CD4-positive, alpha-beta T cell treated with Interleukin-1 beta for 1 hour (primary cell): ENCODE measurements at regions not wholly inside any gene's neighbourhood (a gene's known extent, or its start where the extent isn't known, plus 50 kb on each side); places are given as distances from the start of the nearest gene placed in this dataset.
"Not testable (repeated sequence)": the region's sequence is repeated elsewhere in the genome, so short reads cannot be mapped to it uniquely, and the experiment has no call there.

ENCODE experiments used
- DNase-seq, 2 donors: peaks; one replicate each; pipeline ENCODE4 v3.0.0-alpha.2; 2020 to 2022

DNA sequence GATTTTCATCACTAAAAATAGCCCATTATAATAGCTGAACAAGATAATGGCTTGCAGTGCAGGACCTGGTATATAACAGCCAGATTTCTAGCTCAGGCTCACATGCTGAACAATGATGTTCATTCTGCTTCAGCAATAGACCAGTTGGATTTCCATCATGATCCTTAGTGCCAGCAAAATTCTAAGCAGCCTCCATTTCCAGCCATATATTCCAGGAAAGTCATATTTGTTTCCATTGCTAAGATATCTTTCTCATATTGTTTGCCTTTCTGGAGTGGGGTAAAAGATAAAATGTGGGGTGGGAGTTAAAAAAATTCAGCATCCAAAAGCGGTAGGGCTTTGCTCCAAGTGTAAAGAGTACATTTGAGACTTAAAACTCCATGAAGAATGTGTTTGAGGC, 2344.1 kb downstream of the PCDH7 start:
- DNase-seq = no peak

- DNase-seq = no peak
Measured at GRCh38 chr4:33065749-33066148, 2345.6 kb downstream of the PCDH7 start.

GRCh38 chr4:33067221-33067620, 2347.1 kb downstream of the PCDH7 start:
- no peak for DNase-seq

DNA sequence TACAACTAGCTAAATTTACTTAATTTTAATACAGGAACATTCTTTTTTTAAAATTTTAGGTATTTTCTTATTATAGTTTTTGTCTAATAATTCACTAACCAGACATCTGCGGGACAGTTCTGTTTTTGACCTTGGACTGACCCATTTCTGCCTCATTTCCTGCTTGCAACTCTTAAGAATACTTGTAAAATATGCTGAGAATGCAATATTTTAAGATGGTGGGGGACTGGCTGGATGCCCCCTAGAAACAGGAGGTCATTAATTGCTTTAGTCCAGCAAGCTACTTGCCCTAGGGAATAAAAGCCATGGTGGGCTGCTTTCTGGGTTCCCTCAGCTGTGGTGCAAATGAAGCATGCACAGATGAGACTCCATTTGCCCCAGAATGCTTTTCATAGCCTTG, 2348.4 kb downstream of the PCDH7 start:
- DNase-seq = no peak

GRCh38 chr4:33071535-33071934, 2351.4 kb downstream of the PCDH7 start:
- DNase-seq = no peak

GRCh38 chr4:33072298-33073089, 2352.3 kb downstream of the PCDH7 start:
- DNase-seq = no peak

DNA sequence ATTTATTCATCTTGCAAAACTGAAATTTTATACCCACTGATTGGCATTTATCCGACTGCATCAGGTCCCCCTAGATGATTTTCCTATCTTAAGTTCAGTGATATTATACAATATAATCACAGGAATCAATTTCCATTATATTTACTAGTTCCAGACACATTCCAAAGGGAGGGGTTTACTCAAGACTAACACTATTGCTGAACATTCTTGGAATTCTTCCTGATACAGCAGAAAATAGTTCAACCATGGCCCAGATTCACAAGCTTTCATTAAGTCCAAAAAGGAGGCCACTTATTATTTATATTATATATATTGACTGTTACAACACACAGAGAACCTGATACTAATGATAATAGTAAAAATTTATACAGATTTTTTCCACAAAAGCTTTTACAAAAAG, 2353.6 kb downstream of the PCDH7 start:
- no peak for DNase-seq

DNA sequence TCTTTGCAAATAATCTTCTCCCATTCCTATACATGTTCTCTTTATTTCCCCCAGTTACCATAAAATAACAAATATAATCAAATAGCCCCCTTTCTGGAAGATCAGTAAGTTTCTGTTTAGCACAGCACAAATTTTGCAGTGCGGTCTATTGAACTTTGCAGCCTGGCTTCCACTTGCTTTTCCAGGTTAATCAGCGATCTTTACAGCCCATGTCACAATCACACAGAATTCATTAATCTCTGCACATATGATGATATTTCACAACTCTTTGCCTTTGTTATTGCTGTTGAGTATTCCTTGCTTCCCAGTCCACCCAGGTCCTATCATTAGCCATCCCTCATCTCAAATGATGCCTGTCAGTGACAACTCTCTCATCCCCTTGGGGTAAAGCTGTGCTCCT, 2358.0 kb downstream of the PCDH7 start:
- DNase-seq = no peak

- DNase-seq = no peak
Measured at GRCh38 chr4:33080275-33080674, 2360.1 kb downstream of the PCDH7 start.

DNA sequence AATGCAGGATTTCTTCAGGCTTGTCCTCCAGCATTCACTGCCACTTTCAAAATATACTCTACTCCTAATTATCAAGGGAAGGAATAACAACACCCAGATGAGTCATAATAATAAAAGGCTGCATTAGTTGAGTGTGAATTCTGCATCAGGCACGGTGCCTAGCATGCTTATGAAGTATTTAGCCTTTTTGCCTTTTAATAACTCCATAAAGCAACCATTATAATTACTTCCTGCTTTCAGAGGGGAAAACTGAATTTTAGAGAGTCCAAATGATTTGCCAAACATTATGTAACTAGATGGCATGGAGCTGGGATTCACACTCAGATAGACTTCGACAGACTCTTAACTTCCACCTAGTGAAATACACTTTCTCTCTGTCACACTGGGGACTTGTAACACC, 2365.5 kb downstream of the PCDH7 start:
- no peak for DNase-seq

GRCh38 chr4:33086331-33086925, 2366.3 kb downstream of the PCDH7 start:
- DNase-seq = no peak

GRCh38 chr4:33088713-33089112, 2368.5 kb downstream of the PCDH7 start:
- DNase-seq = no peak

DNA sequence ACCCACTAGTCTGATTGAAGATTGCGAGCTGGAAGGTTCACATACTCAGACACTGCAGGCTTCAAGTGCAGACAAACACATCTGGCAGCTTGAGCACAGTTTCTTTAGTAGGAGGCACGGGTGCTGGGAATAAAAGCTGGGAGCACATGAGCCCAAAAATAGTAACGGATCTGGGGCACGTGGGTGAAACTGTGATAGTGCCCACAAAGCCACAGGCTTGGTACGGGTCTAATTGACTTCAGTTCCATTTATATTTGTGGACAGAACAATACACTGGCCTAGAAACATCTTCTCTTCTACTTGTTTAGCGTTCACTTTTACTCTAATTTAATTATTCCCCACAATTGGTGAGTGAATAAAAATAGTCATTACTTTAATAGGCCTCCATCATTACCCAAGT, 2370.7 kb downstream of the PCDH7 start:
- no peak for DNase-seq

- no peak for DNase-seq
Measured at GRCh38 chr4:33091961-33092360, 2371.8 kb downstream of the PCDH7 start.

- no peak for DNase-seq
Measured at GRCh38 chr4:33104273-33104672, 2384.1 kb downstream of the PCDH7 start.

DNA sequence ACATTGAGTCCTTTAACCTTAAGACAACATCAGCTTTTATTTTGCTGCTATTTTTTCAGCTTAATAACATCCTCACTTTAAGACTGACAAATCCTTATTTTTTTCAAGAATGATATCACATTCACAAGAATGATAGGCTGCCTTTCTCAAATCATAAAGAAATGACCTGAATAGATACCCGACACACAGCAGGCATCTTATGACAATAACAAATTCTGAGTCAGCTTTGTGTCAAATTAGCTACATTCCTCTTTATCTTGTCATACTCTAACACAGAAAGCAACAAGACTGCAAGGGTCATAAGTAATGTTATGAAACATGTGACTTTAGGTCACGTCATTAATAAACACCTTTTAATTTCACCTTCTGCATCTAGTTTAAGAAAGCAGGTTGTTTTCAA, 2387.6 kb downstream of the PCDH7 start:
- DNase-seq = no peak

DNA sequence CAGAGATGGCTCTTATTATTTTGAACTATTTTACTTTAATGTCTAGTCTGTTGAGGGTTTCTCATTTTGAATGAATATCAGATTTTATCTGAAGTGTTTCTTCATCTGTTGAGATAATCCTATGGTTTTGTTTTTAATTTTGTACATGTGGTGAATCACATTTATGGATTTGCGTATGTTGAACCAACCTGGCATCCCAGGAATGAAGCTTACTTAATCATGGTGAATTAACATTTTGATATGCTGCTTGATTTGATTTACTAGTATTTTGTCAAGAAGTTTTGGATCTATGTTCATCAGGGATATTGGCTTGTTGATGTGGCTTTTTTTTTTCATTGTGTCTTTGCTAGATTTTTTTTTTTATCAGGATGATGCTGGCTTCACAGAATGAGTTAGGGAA, 2390.9 kb downstream of the PCDH7 start:
- DNase-seq = no peak

GRCh38 chr4:33116871-33117270, 2396.7 kb downstream of the PCDH7 start:
- no peak for DNase-seq

GRCh38 chr4:33126002-33126401, 2405.8 kb downstream of the PCDH7 start:
- DNase-seq = no peak

GRCh38 chr4:33130662-33131061, 2410.5 kb downstream of the PCDH7 start:
- not testable (repeated sequence) for DNase-seq

DNA sequence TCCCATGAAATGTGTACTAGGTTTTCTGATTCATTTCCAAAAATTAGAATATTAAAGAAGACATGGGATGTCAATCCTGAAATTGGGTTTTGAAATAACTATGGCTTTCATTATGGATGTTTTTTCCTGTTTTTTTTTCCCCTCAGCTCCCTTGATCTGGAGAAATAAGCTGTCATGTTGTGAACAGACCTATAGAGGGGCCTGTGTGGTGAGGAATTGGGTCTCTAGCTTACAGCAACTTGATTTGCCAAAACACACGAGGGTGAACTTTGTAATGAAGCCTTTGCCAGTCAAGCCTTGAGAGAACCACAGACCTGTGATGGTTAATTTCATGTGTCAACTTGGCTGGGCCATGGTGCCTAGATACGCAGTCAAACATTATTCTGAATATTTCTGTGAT, 2413.6 kb downstream of the PCDH7 start:
- no peak for DNase-seq

DNA sequence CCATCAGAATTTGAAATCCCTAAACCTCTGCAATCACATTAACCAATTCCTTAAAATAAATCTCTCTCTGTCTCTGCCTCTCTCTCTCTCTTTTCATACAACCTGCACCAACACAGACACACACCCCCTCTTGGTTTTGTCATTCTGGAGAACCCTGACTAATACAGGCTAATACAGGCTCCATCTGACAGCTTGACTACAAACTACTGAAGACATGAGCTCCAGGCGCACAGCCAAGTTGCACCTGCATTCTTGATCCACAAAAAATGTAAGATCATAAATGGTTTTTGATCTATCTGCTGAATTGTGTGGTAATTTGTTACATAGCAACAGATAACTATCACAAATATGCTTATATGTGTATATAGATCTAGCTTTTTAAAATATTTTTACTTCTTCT, 2414.2 kb downstream of the PCDH7 start:
- no peak for DNase-seq

GRCh38 chr4:33149658-33150524, 2429.7 kb downstream of the PCDH7 start:
- DNase-seq = no peak

- no peak for DNase-seq
Measured at GRCh38 chr4:33150525-33150910, 2430.3 kb downstream of the PCDH7 start.
